GM12892 (cell line): ENCODE measurements at regions not wholly inside any gene's neighbourhood (a gene's known extent, or its start where the extent isn't known, plus 50 kb on each side); places are given as distances from the start of the nearest gene placed in this dataset.
A peak's percentile ranks its signal among the peaks of the same experiment; 100 is the strongest.
"Not testable (repeated sequence)": the region's sequence is repeated elsewhere in the genome, so short reads cannot be mapped to it uniquely, and the experiment has no call there.

Experiments used
- DNase-seq: peaks from one replicate; pipeline ENCODE4 v3.0.0; 2011; ENCODE audit not compliant: insufficient read length
- FAIRE-seq: peaks from 2 replicates; lab custom pipeline; 2011; peaks lifted over from hg19 to GRCh38; lab: Jason Lieb, UNC
- POLR2A ChIP-seq: IDR thresholded peaks from 2 replicates; pipeline ENCODE4 v1.6.1; 2011; ENCODE audit warnings: low read depth, low read length, control low read depth
- POLR2AphosphoS5 ChIP-seq: IDR thresholded peaks from 2 replicates; pipeline ENCODE4 v1.6.1; 2011; ENCODE audit warnings: low read depth, low read length, control low read depth
- TAF1 ChIP-seq: IDR thresholded peaks from 2 replicates; pipeline ENCODE4 v1.6.1; 2011; ENCODE audit warnings: low read depth, mild to moderate bottlenecking, control low read depth, low read length, borderline replicate concordance

DNA sequence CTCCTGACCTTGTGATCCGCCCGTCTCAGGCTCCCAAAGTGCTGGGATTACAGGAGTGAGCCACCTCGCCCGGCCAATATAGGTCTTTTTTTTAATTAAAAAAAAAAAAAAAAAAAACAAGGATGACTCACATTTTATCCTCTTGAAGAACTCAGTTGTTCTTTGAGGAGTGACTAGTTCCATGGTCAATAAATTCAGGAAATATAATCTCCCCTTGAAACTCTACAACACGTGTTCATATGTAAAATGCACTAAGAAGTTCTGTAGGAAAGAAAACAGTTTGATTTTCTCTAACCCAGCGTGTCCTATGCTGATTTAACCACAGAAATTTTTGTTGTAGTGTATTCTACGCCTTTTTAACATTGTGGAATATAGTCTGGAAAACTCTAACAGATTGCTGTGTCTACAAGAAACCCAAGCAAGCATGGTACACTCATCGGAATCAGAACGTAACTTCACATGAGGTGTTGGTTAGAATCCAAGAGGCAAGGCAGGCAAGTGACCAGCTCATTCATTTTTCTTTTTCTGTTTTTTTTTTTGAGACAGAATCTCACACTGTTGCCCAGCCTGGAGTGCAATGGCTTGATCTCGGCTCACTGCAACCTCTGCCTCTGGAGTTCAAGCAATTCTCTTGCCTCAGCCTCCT, 79.0 kb upstream of the ZNF217 start:
- DNase-seq (no peak), FAIRE-seq (no peak)
- TF ChIP-seq POLR2AphosphoS5 (no peak), POLR2A (no peak), TAF1 (no peak)

DNA sequence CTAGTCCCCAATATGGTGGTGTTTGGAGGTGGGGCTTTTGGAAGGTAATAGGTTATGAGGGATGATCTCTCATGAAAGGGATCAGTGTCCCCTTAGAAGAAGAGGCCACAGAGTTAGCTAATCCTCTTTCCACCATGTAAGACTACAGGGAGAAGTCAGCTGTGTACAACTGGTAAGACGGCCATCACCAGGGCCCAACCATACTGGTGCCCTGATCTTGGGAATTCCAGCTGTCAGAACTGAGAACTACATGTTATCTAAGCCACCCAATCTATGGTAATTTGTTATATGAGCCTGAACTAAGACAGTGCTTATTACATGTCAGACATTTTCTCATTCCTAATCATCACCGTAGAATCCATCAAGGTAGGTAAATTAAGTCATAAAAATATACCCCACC, 77.7 kb upstream of the ZNF217 start:
- no peak for TF ChIP-seq POLR2A
- TF ChIP-seq POLR2AphosphoS5, result no peak
- TF ChIP-seq TAF1, result no peak
- no peak for FAIRE-seq
- no peak for DNase-seq

DNA sequence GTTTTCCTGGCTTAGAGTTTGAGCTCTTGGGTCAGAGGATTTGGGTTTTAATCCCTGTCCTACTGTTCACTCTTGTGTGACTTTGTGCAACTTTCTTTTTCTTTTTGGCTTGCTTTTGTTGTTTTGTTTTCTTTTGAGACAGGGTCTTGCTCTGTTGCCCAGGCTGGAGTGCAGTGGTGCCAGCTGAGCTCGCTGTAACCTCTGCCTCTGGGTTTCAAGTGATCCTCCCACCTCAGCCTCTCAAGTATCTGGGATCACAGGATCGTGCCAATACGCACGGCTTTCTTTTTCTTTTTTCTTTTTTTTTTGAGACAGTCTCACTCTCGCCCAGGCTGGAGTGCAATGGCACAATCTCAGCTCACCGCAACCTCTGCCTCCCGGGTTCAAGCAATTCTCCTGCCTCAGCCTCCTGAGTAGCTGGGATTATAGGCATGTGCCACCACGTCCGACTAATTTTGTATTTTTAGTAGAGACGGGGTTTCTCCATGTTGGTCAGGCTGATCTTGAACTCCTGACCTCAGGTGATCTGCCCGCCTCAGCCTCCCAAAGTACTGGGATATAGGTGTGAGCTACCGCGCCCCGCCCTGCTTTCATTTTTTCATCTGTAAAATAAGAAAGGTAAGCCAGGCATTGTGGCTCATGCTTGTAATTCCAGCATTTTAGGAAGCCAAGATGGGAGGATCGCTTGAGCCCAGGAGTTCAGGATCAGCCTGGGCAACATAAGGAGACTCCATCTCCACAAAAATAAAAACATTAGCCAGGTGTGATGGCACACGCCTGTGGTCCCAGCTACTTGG, 76.1 kb upstream of the ZNF217 start:
- not testable (repeated sequence) for DNase-seq, FAIRE-seq

DNA sequence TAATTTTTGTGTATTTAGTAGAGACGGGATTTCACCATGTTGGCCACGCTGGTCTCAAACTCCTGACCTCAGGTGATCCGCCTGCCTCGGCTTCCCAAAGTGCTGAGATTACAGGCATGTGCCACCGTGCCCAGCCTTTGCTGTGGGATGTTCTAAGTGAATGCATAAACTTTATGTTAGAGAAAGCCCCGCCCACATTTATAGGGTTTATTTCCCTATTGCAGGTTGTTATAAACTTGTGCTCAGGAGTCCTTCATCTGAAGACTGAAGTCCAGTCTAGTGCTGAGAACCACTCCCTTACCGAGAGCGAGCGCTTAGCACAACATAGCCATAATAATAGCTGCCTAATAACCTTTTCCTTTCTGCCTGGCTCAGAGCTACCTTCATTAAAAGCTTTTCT, 75.4 kb upstream of the ZNF217 start:
- FAIRE-seq (no peak), DNase-seq (no peak)
- TF ChIP-seq TAF1 (no peak), POLR2A (no peak), POLR2AphosphoS5 (no peak)

DNA sequence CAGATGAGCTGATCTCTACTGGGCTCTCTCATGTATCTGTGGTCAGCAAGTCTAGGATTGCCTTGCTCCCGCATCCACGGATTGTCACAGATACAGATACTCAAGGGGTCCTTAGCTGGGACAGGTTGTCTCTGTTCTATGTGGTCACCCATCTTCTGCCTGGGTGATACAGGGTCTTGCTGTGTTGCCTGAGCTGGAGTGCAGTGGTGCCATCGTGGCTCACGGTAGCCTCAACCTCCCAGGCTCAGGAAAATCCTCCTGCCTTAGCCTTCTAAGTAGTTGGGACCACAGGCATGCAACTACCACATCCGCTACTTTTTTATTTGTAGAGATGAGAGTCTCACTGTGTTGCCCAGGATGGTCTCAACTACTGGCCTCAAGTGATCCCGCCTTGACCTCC, 72.5 kb upstream of the ZNF217 start:
- FAIRE-seq (no peak), DNase-seq (no peak)
- TF ChIP-seq POLR2A, result no peak
- no peak for TF ChIP-seq TAF1
- no peak for TF ChIP-seq POLR2AphosphoS5

DNA sequence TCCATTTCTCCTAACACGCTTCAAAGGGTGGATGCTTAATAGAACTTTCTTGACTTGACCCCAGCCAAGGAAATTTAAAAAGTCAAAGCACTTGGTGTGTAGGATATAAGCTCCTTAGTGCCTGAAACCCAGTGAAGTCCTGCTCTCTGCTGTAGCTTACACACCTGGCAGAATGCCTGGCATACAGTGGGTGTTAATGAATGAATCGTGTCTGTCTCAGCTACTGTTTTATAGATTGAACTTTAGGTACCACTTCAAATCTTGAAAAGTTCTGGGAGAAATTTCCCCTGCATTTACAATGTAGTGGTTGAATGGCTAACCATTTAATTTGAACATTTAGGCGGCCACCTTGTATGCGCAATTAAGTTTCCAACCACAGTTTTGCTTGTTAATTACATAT, 70.5 kb upstream of the ZNF217 start:
- TF ChIP-seq TAF1 (no peak), POLR2A (no peak), POLR2AphosphoS5 (no peak)
- FAIRE-seq (no peak), DNase-seq (no peak)

DNA sequence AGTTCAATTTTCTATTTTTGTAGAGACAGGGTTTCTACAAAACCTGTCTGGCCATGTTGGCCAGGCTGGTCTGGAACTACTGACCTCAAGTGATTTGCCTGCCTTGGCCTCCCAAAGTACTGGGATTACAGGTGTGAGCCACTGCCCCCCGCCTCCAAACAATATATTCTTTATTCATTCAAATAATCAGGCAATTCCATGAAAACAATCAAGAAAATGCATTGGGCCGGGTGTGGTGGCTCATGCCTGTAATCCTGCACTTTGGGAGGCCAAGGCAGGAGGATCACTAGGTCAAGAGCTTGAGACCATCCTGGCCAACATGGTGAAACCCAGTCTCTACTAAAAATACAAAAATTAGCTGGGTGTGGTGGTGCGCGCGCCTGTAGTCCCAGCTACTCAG, 69.9 kb upstream of the ZNF217 start:
- DNase-seq, FAIRE-seq: not testable (repeated sequence)

DNA sequence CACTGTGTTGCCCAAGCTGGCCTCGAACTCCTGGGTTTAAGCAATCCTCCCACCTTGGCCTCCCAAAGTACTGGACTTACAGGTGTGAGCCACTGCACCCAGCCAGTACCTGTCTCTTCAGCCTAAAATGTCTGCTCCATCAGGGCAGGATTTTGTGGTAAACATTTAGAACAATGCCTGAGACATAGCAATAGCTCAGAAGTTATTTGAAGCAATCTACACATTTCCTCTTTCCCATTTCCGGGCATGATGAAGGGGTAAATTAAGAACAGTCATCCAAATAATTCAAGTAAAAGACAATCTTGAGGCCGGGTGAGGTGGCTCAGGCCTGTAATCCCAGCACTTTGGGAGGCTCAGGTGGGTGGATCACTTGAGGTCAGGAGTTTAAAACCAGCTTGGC, 69.0 kb upstream of the ZNF217 start:
- FAIRE-seq, result no peak
- DNase-seq, result no peak
- TF ChIP-seq POLR2AphosphoS5, result no peak
- no peak for TF ChIP-seq POLR2A
- no peak for TF ChIP-seq TAF1

DNA sequence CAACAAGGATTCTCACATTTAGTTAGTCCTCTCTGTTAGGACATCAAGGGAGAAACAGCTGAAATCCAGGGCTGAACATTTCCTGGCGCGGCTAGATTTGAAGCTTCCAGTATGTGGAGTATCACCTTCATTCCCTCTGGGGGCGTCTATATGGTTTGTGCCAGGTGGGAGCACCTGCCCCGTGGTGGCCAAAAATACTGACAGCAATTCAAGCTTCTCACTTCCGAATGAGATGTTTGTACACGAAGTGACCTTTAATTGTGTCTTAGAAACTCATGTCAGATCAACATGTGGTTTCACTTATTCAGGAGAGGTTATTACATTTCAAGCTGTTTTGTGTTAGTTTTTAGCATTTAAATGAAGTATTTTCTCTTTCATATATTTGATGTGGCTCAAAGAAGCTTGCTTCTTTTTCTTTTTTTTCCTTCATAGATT, 67.3 kb upstream of the ZNF217 start:
- DNase-seq, result no peak
- TF ChIP-seq POLR2AphosphoS5, result no peak
- TF ChIP-seq TAF1, result no peak
- TF ChIP-seq POLR2A, result no peak
- no peak for FAIRE-seq

DNA sequence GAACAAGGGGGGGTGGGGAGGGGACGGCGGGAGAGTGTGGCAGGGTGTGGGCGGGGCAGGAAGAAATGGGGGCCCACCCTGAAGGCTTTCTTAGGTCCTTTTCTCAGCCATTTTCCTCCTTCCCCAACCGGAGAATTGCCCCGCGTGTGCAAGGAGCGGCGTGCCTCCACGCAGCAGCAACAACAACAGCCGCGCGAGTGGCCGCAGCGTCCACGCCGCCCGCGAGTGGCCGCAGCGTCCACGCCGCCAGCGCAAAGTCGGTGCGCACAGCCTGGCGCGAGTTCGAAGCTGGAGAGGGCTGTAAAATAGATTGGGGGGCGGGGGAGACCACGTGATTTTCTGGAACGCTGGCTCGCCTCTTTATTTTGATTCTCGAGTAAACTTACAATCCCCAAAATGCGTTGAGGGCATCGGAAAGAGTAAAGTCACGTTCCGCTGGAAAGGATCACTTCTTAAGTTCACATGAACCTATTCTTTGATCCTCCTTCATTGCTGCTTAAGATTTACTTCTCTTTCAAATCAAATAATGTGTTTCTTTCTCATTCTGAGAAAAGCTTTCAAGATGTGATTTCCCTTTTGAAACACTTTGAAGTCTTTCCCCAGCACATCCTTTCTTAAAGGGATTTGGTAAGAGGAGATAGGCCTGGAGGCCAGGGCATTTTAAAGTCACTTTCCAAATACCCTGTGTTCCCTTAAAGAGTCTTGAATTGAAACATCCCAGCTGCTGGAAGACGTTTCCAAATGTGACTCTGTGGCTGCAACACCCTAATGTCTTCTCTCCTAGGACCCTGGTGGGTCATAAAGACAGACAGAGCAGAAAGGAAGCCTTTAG, 66.7 kb upstream of the ZNF217 start:
- DNase-seq (no peak), FAIRE-seq (peak; percentile 73)
- 0 out of 2 replicates have a peak, but pooled peaks have one; percentile 24 for TF ChIP-seq TAF1
- TF ChIP-seq POLR2AphosphoS5, result no peak

DNA sequence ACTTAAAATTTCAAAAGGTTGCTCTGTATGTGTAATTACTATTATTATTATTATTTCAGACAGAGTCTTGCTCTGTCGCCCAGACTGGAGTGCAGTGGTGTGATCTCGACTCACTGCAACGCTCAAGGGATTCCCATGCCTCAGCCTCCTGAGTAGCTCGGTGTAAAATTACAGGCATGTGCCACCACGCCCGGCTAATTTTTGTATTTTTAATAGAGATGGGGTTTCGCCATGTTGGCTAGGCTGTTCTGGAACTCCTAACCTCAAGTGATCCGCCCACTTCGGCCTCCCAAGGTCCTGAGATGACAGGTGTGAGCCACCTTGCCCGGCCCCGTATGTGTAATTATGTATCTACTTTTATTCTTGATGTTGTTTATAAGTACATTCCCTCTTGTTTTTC, 65.3 kb upstream of the ZNF217 start:
- no peak for DNase-seq
- FAIRE-seq, result no peak
- TF ChIP-seq POLR2AphosphoS5, result no peak
- TF ChIP-seq TAF1, result no peak
- TF ChIP-seq POLR2A, result no peak
